ENCODE measurements at regions not wholly inside any gene's neighbourhood (a gene's known extent, or its start where the extent isn't known, plus 50 kb on each side); places are given as distances from the start of the nearest gene placed in this dataset.

- intact Hi-C loops (cut with DNase I, micrococcal nuclease): no loop called here
- ATAC-seq (ENCODE audit: poor library complexity): no peak
- no peak overlapping the region for H3K27ac ChIP-seq (ENCODE audit: low read depth in 1 of 2, low read length in 2 of 2)
- TF ChIP-seq CTCF (IDR thresholded peaks at IDR 0.05): no peak
- H3K4me1 ChIP-seq (ENCODE audit: insufficient read depth, low read length): no peaks in the 10 kb centered on the region
- ChIA-PET CTCF (no interaction called here), POLR2A (no interaction called here)
- Mint-ChIP-seq H3K9me3 (peaks cover 11% of the 10 kb centered on the region), H3K4me3 (no peak overlapping the region), H3K36me3 (ENCODE audit: low read depth) (no peaks in the 10 kb centered on the region), H3K27ac (no peak overlapping the region), H3K27me3 (no peaks in the 10 kb centered on the region), H3K4me1 (ENCODE audit: low read depth) (no peaks in the 10 kb centered on the region)
- no peaks in the 10 kb centered on the region for H3K36me3 ChIP-seq (ENCODE audit: insufficient read depth, low read length)
- no peaks in the 10 kb centered on the region for H3K27me3 ChIP-seq (ENCODE audit: control insufficient read depth in 1 of 2, insufficient read depth in 2 of 2, low read length in 2 of 2)
- H3K4me3 ChIP-seq (ENCODE audit: low read length): no peak overlapping the region
- DNase-seq: no peak
- H3K9me3 ChIP-seq (ENCODE audit: control insufficient read depth in 1 of 2, insufficient read depth in 1 of 2, low read length in 2 of 2): no peaks in the 10 kb centered on the region
These were observed 167.3 kb downstream of the TBX15 start for GRCh38 chr1:118820864-118821263.

GRCh38 chr1:118815909-118816308 is 172.2 kb downstream of the TBX15 start:
- H3K4me3 Mint-ChIP-seq: no peak overlapping the region
- H3K36me3 Mint-ChIP-seq (ENCODE audit: low read depth): no peaks in the 10 kb centered on the region
- intact Hi-C loops (cut with DNase I, micrococcal nuclease): no loop called here
- ATAC-seq (ENCODE audit: poor library complexity) (no peak), DNase-seq (no peak)
- no peaks in the 10 kb centered on the region for H3K4me1 Mint-ChIP-seq (ENCODE audit: low read depth)
- Histone ChIP-seq H3K4me1 (ENCODE audit: insufficient read depth, low read length) (no peaks in the 10 kb centered on the region), H3K27me3 (ENCODE audit: control insufficient read depth in 1 of 2, insufficient read depth in 2 of 2, low read length in 2 of 2) (no peaks in the 10 kb centered on the region), H3K9me3 (ENCODE audit: control insufficient read depth in 1 of 2, insufficient read depth in 1 of 2, low read length in 2 of 2) (peaks cover 0 to 3% of the 10 kb centered on the region in 2 experiments), H3K36me3 (ENCODE audit: insufficient read depth, low read length) (no peaks in the 10 kb centered on the region), H3K4me3 (ENCODE audit: low read length) (no peak overlapping the region), H3K27ac (ENCODE audit: low read depth in 1 of 2, low read length in 2 of 2) (no peak overlapping the region)
- no peaks in the 10 kb centered on the region for H3K27me3 Mint-ChIP-seq
- ChIA-PET CTCF (no interaction called here), POLR2A (no interaction called here)
- H3K9me3 Mint-ChIP-seq: peaks cover 5% of the 10 kb centered on the region
- no peak for TF ChIP-seq CTCF (IDR thresholded peaks at IDR 0.05)
- no peak overlapping the region for H3K27ac Mint-ChIP-seq

- Mint-ChIP-seq H3K27me3 (no peaks in the 10 kb centered on the region), H3K4me3 (no peak overlapping the region), H3K9me3 (peaks cover 3% of the 10 kb centered on the region), H3K4me1 (ENCODE audit: low read depth) (no peaks in the 10 kb centered on the region), H3K36me3 (ENCODE audit: low read depth) (no peaks in the 10 kb centered on the region), H3K27ac (no peak overlapping the region)
- intact Hi-C loops (cut with DNase I, micrococcal nuclease): no loop called here
- ATAC-seq (ENCODE audit: poor library complexity) (no peak), DNase-seq (no peak)
- H3K36me3 ChIP-seq (ENCODE audit: insufficient read depth, low read length): no peaks in the 10 kb centered on the region
- TF ChIP-seq CTCF (IDR thresholded peaks at IDR 0.05): no peak
- no peaks in the 10 kb centered on the region for H3K27me3 ChIP-seq (ENCODE audit: control insufficient read depth in 1 of 2, insufficient read depth in 2 of 2, low read length in 2 of 2)
- POLR2A ChIA-PET: no interaction called here
- CTCF ChIA-PET: no interaction called here
- no peak overlapping the region for H3K27ac ChIP-seq (ENCODE audit: low read depth in 1 of 2, low read length in 2 of 2)
- H3K9me3 ChIP-seq (ENCODE audit: control insufficient read depth in 1 of 2, insufficient read depth in 1 of 2, low read length in 2 of 2): peaks cover 0 to 9% of the 10 kb centered on the region in 2 experiments
- no peaks in the 10 kb centered on the region for H3K4me1 ChIP-seq (ENCODE audit: insufficient read depth, low read length)
- no peak overlapping the region for H3K4me3 ChIP-seq (ENCODE audit: low read length)
These were observed 175.6 kb downstream of the TBX15 start for GRCh38 chr1:118812555-118812954.
